ENCODE measurements at regions not wholly inside any gene's neighbourhood (a gene's known extent, or its start where the extent isn't known, plus 50 kb on each side); places are given as distances from the start of the nearest gene placed in this dataset.

- no peak overlapping the region for H2BK15ac ChIP-seq (ENCODE audit: low read depth, low read length)
- H3K9me1 ChIP-seq (ENCODE audit: insufficient read depth, low read length) = no peaks in the 10 kb centered on the region
- no peak overlapping the region for H3K4me3 ChIP-seq (ENCODE audit: insufficient read depth, low read depth, low read length)
- H3K27ac ChIP-seq (ENCODE audit: insufficient read depth, low read length) = no peak overlapping the region
- no peaks in the 10 kb centered on the region for H3K4me1 ChIP-seq (ENCODE audit: control insufficient read depth, insufficient read depth, low read length)
- H3K9me3 ChIP-seq (ENCODE audit: control insufficient read depth, insufficient read depth, low read length) = peaks cover 65% of the 10 kb centered on the region
- no peak overlapping the region for H2BK5ac ChIP-seq (ENCODE audit: low read depth, low read length, poor library complexity, severe bottlenecking)
- no peak for DNase-seq
- no peaks in the 10 kb centered on the region for H4K20me1 ChIP-seq (ENCODE audit: insufficient read depth, low read length)
- no peak overlapping the region for H2BK20ac ChIP-seq (ENCODE audit: low read depth, low read length)
- no peaks in the 10 kb centered on the region for H3K27me3 ChIP-seq (ENCODE audit: control insufficient read depth, insufficient read depth, low read length)
- no peak for ATAC-seq (ENCODE audit: low read depth)
- H3K4ac ChIP-seq (ENCODE audit: low read depth, low read length) = no peak overlapping the region
- no peak overlapping the region for H3K56ac ChIP-seq (ENCODE audit: extremely low read depth, insufficient read depth, low read length)
- CTCF ChIA-PET = no interaction called here
- no peak overlapping the region for H3K4me2 ChIP-seq (ENCODE audit: low read depth, low read length)
- POLR2A ChIA-PET (ENCODE audit: unreplicated experiment) = no interaction called here
- no peak overlapping the region for H3K18ac ChIP-seq (ENCODE audit: low read depth, low read length)
- no TSS peak for BruUV-seq (replicated peaks)
- H3K14ac ChIP-seq (replicated peaks; ENCODE audit: low read depth, low read length) = no peak overlapping the region
- no peak overlapping the region for H2AK5ac ChIP-seq (ENCODE audit: low read depth, low read length)
- H3K79me1 ChIP-seq (ENCODE audit: low read depth in 1 of 2, low read length in 2 of 2) = no peaks in the 10 kb centered on the region
- no peak overlapping the region for H4K8ac ChIP-seq (ENCODE audit: low read depth in 2 of 2, low read length in 2 of 2)
- no peak overlapping the region for H3K9ac ChIP-seq (ENCODE audit: low read depth, low read length)
- no peak overlapping the region for H3K23ac ChIP-seq (ENCODE audit: low read depth, low read length)
- dilution Hi-C loops (cut with HindIII; ENCODE audit: low sequenced_read_pairs, unreplicated experiment) = no loop called here
- H2AFZ ChIP-seq (replicated peaks; ENCODE audit: low read length, poor library complexity) = no peak overlapping the region
- H3K36me3 ChIP-seq (ENCODE audit: control insufficient read depth, insufficient read depth, low read length) = no peaks in the 10 kb centered on the region
- intact Hi-C loops (cut with micrococcal nuclease) = no loop called here
- WGBS, 2 experiments (ENCODE audit: extremely low coverage in 2 of 2, insufficient read length in 1 of 2) = 40% methylated on average over 3 of the region's 18 CpGs; no CpG with 5 or more reads in 1 of the 2 experiments
- in situ Hi-C loops (cut with MboI; ENCODE audit: low sequenced_read_pairs) = no loop called here
- H4K91ac ChIP-seq (ENCODE audit: insufficient read depth, low read depth, low read length) = no peak overlapping the region
- TF ChIP-seq CEBPB (IDR thresholded peaks at IDR 0.05; ENCODE audit: low read depth, low read length) = no peak
- no peak for TF ChIP-seq SMC3 (IDR thresholded peaks at IDR 0.05; ENCODE audit: low read depth, low read length)
- no peak for TF ChIP-seq BHLHE40 (IDR thresholded peaks at IDR 0.05; ENCODE audit: low read depth, low read length)
- no peak for TF ChIP-seq RAD21 (IDR thresholded peaks at IDR 0.05; ENCODE audit: low read length)
- no peak for TF ChIP-seq MXI1 (IDR thresholded peaks at IDR 0.05; ENCODE audit: borderline replicate concordance, low read depth, low read length)
- no peak for TF ChIP-seq USF2 (IDR thresholded peaks at IDR 0.05; ENCODE audit: low read depth, low read length)
- no peak for TF ChIP-seq CHD1 (IDR thresholded peaks at IDR 0.05; ENCODE audit: low read depth, low read length)
- TF ChIP-seq FOS (IDR thresholded peaks at IDR 0.05; ENCODE audit: low read depth, low read length) = no peak
- TF ChIP-seq MAFK (IDR thresholded peaks at IDR 0.05; ENCODE audit: low read depth, low read length) = no peak
- no peak for TF ChIP-seq RCOR1 (IDR thresholded peaks at IDR 0.05; ENCODE audit: insufficient replicate concordance, low read length)
- TF ChIP-seq RFX5 (IDR thresholded peaks at IDR 0.05; ENCODE audit: low read depth, low read length) = no peak
- TF ChIP-seq ELK1 (IDR thresholded peaks at IDR 0.05; ENCODE audit: borderline replicate concordance, low read depth, low read length) = no peak
- TF ChIP-seq NFE2L2 (IDR thresholded peaks at IDR 0.05; ENCODE audit: low read depth, low read length) = no peak
- TF ChIP-seq POLR2A (IDR thresholded peaks at IDR 0.05; ENCODE audit: low read depth, low read length) = no peak
- TF ChIP-seq, protein P1, sequence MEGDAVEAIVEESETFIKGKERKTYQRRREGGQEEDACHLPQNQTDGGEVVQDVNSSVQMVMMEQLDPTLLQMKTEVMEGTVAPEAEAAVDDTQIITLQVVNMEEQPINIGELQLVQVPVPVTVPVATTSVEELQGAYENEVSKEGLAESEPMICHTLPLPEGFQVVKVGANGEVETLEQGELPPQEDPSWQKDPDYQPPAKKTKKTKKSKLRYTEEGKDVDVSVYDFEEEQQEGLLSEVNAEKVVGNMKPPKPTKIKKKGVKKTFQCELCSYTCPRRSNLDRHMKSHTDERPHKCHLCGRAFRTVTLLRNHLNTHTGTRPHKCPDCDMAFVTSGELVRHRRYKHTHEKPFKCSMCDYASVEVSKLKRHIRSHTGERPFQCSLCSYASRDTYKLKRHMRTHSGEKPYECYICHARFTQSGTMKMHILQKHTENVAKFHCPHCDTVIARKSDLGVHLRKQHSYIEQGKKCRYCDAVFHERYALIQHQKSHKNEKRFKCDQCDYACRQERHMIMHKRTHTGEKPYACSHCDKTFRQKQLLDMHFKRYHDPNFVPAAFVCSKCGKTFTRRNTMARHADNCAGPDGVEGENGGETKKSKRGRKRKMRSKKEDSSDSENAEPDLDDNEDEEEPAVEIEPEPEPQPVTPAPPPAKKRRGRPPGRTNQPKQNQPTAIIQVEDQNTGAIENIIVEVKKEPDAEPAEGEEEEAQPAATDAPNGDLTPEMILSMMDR (conservative IDR thresholded peaks at IDR 0.05; ENCODE audit: low read depth, low read length) = no peak
- no peak for TF ChIP-seq MAZ (IDR thresholded peaks at IDR 0.05; ENCODE audit: borderline replicate concordance, low read depth, low read length)
- no peak overlapping the region for H4K5ac ChIP-seq (ENCODE audit: low read depth, low read length)
- no peak overlapping the region for H2BK120ac ChIP-seq (ENCODE audit: low read depth, low read length)
- H2AK9ac ChIP-seq (replicated peaks; ENCODE audit: low read depth, low read length, poor library complexity) = no peak overlapping the region
Measured at GRCh38 chr22:48428631-48429371, 1398.9 kb downstream of the BRD1 start.

Data from IMR-90 (cell line).